D721Med (cell line): ENCODE measurements at regions not wholly inside any gene's neighbourhood (a gene's known extent, or its start where the extent isn't known, plus 50 kb on each side); places are given as distances from the start of the nearest gene placed in this dataset.

Experiments
- DNase-seq: peaks from one replicate; pipeline ENCODE4 v3.0.0; 2011; ENCODE audit warnings: low spot score; ENCODE audit not compliant: insufficient read length
- FAIRE-seq: peaks from 2 replicates; lab custom pipeline; 2011; peaks lifted over from hg19 to GRCh38; lab: Jason Lieb, UNC
- TF ChIP-seq, protein P1 (sequence below): IDR thresholded peaks from 2 replicates; pipeline ENCODE4 v1.5.1; 2012; ENCODE audit warnings: mild to moderate bottlenecking, control low read depth; ENCODE audit not compliant: insufficient read depth; ENCODE audit errors: missing control alignments

DNA sequence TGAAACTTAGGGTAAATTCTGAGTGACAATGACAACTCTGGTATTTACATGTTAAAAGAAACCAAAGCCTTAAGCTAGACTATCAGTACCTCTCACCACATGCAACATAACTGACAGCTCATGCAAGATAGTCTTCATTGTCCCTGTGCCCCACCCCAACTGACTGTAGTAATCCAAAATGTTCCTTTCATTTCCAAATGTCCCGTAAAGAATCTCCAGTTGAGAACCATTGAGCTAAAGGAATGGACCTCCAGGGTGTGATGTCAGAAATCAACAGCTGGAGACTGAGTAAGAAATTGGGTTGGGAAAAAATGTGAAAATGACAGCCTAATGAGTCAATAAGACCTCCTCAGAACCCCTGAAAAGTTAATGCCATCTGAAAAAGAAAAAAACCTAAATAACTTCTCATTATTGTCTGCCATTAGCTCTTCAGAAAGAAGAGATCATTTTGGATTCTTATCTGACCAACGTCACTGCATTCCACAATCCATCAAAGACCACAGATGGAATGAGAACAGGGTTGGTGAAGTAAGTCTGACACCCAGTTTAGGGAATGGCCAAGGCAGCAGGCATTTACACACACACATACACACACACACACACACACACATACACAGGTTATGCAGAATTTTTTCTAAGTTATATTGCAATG, 51.7 kb upstream of the ACVR2A start:
- TF ChIP-seq, protein P1, sequence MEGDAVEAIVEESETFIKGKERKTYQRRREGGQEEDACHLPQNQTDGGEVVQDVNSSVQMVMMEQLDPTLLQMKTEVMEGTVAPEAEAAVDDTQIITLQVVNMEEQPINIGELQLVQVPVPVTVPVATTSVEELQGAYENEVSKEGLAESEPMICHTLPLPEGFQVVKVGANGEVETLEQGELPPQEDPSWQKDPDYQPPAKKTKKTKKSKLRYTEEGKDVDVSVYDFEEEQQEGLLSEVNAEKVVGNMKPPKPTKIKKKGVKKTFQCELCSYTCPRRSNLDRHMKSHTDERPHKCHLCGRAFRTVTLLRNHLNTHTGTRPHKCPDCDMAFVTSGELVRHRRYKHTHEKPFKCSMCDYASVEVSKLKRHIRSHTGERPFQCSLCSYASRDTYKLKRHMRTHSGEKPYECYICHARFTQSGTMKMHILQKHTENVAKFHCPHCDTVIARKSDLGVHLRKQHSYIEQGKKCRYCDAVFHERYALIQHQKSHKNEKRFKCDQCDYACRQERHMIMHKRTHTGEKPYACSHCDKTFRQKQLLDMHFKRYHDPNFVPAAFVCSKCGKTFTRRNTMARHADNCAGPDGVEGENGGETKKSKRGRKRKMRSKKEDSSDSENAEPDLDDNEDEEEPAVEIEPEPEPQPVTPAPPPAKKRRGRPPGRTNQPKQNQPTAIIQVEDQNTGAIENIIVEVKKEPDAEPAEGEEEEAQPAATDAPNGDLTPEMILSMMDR: no peak
- DNase-seq (no peak), FAIRE-seq (no peak)

DNA sequence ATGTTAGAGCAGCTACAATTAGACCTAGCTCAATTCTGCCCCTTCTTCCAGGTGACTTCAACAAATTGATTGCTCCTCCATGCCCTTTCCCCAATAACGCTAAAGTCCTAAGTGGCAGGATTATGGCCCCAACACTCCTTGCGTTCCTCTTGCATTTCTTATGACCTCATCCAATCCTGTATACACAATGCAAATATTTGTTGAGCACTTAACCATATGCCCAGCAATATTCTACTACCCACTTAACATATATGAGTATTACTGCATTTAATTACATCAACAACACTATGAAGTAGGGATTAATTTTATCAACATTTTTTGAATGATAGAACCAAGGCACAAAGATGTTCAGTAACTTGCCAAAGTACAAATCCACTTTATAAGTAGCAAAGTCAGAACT, 54.2 kb upstream of the ACVR2A start:
- DNase-seq: no peak
- FAIRE-seq: no peak
- TF ChIP-seq, protein P1: no peak

DNA sequence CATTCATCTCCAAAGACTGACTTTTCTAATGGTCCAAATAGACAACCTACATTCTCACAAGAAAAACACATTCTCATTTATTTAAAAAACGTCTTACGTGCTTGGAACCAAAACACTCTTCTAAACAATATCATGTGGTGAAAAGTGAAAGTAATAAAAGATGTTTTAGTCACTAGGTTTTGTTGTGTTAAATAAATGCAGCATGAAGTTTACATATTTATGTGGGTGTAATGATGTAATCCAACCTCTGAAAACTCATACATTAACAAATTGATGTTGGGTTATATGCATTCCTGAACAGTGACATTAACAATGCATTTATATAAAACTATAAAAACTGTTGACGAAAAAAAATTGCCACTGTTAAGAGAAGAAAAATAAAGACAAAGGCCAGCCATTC, 55.1 kb upstream of the ACVR2A start:
- TF ChIP-seq, protein P1: no peak
- DNase-seq: no peak
- FAIRE-seq: no peak

DNA sequence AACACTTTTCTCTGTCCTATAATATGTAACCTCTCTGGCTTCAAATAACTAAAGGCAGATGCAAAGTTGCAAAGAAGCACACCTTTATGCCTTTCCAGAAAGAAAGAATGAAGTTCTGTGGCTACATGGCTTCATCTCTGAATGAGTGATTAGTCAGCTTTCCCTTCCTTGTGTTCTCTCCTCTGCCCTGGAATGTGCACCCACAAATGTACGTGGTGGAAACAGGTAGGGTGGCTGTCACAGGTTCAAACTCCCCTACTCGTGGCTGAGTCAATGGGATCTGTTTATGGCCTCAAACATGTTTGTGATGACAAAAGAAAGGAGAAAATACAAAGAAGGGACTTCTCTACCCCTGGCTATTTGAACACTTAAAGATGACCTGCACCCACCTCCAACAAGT, 55.5 kb upstream of the ACVR2A start:
- no peak for FAIRE-seq
- TF ChIP-seq, protein P1: no peak

DNA sequence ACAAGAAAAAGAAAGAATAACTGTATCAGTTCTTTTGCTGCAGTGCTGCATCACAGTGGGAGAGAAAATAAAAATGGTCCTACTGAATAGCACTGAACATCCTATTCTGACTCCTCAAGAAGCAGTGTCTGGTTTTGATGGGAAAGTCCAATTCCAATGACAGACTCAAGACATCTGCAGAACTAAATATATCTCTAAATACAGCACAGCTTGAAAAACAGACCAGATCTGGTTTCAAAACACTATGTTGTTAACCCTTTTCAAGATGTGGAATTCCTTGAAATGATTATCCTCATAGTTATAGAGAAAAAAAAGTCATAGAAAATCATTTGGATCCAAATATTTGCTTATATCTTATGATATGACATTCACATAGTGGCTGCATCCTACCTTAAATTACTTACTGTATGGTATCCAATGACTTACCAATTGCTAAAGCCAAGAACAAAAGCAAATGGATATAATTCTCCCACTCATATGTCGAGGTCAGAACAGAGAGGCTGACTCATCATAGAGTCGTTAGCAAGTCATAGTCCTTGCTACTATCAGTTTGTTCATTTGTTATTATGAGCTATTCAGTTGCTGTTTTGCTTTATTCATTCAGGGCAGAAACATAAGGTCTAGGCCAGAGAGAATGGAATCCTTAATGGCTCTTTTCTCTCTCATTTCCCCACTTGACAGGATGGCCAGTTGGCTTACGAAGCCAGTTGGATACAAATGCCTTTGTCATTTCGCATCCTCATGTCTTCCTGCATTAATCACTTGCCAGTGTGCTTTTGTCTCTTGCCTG, 62.5 kb upstream of the ACVR2A start:
- DNase-seq (no peak), FAIRE-seq (no peak)

More for the DNA sequence above, 55.5 kb upstream of the ACVR2A start:
- DNase-seq: no peak

DNA sequence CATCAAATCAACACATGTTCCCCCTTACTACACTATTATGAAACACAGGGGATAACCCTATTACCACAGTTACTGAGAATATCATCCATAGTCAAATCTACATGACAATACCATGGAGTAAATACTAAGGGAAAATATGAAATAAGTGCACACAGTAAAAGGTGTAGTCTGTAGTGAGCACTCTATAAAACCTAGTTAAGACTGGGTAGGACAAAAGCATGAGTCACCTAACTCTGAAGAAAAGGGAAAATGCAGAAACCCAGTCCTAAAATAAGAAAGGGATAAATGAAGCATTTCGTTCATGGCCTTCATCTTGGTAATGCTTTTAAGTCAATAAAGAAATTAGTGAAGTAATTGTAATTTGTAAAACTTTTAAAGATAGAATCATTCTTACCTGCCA, 65.4 kb upstream of the ACVR2A start:
- DNase-seq (no peak), FAIRE-seq (no peak)
- TF ChIP-seq, protein P1: no peak

More for the DNA sequence above, 62.5 kb upstream of the ACVR2A start:
- TF ChIP-seq, protein P1: no peak

DNA sequence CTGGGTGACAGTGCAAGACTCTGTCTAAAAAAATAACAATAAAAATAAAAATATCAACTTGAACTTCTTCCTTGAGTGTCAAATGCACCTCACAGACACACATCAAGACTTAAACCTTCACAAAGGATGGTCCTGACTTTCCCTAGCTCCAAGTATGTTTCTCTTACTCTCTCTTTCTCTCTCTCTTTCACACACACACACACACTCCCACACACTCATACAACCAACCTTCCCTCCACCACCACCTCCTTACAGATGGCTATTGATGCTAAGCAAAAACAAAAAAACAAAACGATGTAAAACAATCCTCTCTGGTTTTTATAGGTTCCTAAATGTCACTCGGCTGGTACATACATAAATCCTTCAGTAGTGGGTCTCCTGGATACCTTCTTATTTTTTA, 67.4 kb upstream of the ACVR2A start:
- FAIRE-seq: no peak

More for the DNA sequence above, 67.4 kb upstream of the ACVR2A start:
- TF ChIP-seq, protein P1: no peak
- no peak for DNase-seq
